ENCODE measurements at regions not wholly inside any gene's neighbourhood (a gene's known extent, or its start where the extent isn't known, plus 50 kb on each side); places are given as distances from the start of the nearest gene placed in this dataset.

DNA sequence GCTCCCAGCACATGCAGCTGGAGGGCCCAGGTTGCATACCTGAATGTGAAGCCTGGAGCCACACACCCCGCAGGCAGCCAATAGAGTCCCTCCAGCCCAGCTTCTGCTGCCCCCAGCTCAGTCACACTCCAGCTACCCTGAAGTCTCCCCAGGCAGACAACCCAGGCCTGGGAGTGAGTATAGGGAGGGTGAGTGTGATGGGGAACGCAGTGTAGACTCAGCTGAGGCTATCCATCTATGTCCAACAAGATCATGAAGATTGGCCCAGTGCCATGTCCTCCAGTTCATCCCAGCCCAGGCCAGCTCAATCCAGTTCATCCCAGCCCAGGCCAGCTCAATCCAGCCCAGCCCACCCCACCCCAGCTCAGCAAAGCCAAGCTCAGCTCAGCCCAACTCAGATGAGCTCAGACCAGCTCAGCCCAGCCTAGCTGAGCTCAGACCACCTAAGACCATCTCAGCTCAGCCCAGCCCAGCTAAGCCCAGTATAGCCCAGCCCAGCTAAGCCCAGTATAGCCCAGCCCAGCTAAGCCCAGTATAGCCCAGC lies 330.4 kb downstream of the TMEM121 start:
- TF ChIP-seq EZH2 (IDR thresholded peaks at IDR 0.05; ENCODE audit: borderline replicate concordance, low read depth, low read length, severe bottlenecking) (no peak), JUN (IDR thresholded peaks at IDR 0.05; ENCODE audit: borderline replicate concordance, insufficient read depth, insufficient read length, low read depth) (no peak), FOS (IDR thresholded peaks at IDR 0.05; ENCODE audit: borderline replicate concordance, insufficient read depth, low read length) (no peak), CTCF (IDR thresholded peaks at IDR 0.05; ENCODE audit: extremely low read depth in 1 of 2, insufficient read depth in 1 of 2, low read depth in 1 of 2, low read length in 2 of 2) (no peak), POLR2A (IDR thresholded peaks at IDR 0.05; ENCODE audit: low read depth, low read length) (no peak), MAX (IDR thresholded peaks at IDR 0.05; ENCODE audit: insufficient read depth, insufficient read length) (no peak), GATA2 (IDR thresholded peaks at IDR 0.05; ENCODE audit: insufficient read depth, insufficient read length, low read depth, low read length) (no peak), MYC (IDR thresholded peaks at IDR 0.05; ENCODE audit: low read depth, low read length) (no peak), POLR2AphosphoS5 (IDR thresholded peaks at IDR 0.05; ENCODE audit: insufficient read depth, low read depth, low read length) (no peak)
- Histone ChIP-seq H4K20me1 (replicated peaks; ENCODE audit: control insufficient read depth, extremely low read depth, insufficient read depth, low read length) (no peaks in the 10 kb centered on the region), H3K4me3 (replicated peaks in 1 of 3; ENCODE audit: insufficient read depth in 1 of 3, low read depth in 1 of 3, low read length in 3 of 3) (no peak overlapping the region), H3K27ac (ENCODE audit: insufficient read depth, low read depth, low read length) (no peak overlapping the region), H3K4me2 (ENCODE audit: insufficient read depth, low read length) (no peak overlapping the region), H3K27me3 (ENCODE audit: control insufficient read depth in 2 of 2, insufficient read depth in 2 of 2, low read length in 2 of 2) (no peaks in the 10 kb centered on the region), H3K9me1 (replicated peaks; ENCODE audit: control insufficient read depth, extremely low read depth, insufficient read depth, low read length) (no peaks in the 10 kb centered on the region), H3K79me2 (ENCODE audit: control insufficient read depth, insufficient read depth, low read length) (no peaks in the 10 kb centered on the region), H3K9ac (replicated peaks; ENCODE audit: extremely low read depth, insufficient read depth, low read length) (no peak overlapping the region), H2AFZ (ENCODE audit: low read depth, low read length) (no peak overlapping the region), H3K9me3 (replicated peaks; ENCODE audit: control insufficient read depth, insufficient read depth, low read length) (peaks cover 14% of the 10 kb centered on the region), H3K4me1 (ENCODE audit: control insufficient read depth, extremely low read depth, insufficient read depth, low read length) (no peaks in the 10 kb centered on the region), H3K36me3 (ENCODE audit: control insufficient read depth in 2 of 2, extremely low read depth in 1 of 2, insufficient read depth in 2 of 2, low read length in 2 of 2) (no peaks in the 10 kb centered on the region)
- DNase-seq (ENCODE audit: low read depth, low spot score) (no peak), FAIRE-seq (no peak)
- POLR2A ChIA-PET, result no interaction called here
- intact Hi-C loops (cut with micrococcal nuclease), result no loop called here
- CTCF ChIA-PET, result no interaction called here
- dilution Hi-C loops (cut with MboI; ENCODE audit: extremely low pct_ligation_motif_present, low sequenced_read_pairs), result no loop called here
- no TSS peak for BruUV-seq (replicated peaks)

Measured in endothelial cell of umbilical vein (primary cell).